ENCODE measurements at regions not wholly inside any gene's neighbourhood (a gene's known extent, or its start where the extent isn't known, plus 50 kb on each side); places are given as distances from the start of the nearest gene placed in this dataset.

DNA sequence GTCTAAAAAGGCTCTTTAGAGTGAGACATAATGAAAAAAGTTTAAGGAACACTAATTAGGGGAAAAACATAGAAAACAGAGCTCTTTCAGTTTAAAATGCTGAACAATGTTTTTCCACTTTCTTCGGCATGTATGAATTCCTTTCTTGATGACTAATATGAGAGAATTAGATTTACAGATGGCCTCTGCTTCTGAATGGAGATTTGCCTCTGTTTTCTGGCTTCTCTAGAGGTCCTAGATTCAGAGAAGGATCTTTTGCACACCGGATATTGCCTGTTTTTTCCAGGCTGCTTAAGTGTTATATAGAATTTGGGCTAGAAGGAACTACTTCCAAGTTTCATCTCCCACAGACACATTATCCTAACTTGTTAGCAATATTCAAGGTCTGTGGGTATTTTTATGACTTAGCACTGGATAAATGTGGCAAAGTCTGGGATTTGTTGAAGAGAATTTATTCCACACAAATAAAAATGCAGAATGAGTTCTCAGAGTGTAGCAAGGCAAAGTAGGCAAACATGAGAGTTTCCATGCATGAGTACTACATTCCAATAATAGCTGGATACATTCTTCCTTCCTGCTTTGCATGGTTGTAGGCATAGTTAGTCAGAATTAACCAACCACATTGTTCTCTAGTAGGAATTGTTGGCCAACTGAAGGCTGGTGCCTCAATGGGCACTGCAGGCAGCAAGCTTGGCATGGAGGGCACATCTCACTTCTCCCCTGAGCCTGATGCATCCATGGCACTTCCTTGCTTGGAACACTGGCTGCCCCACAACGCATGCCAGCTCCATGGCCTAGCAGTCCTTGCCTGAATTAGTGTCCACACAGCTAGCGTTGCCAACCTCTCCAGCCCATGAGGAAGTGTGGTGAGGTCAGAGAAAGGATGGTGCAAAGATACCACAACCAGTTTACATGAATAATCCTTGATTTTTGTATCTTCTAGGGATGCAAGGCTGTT, 224.2 kb downstream of the CLIC5 start:
- DNase-seq, result no peak

GRCh38 chr6:45789238-45789637, 226.4 kb downstream of the CLIC5 start:
- no peak for DNase-seq

DNA sequence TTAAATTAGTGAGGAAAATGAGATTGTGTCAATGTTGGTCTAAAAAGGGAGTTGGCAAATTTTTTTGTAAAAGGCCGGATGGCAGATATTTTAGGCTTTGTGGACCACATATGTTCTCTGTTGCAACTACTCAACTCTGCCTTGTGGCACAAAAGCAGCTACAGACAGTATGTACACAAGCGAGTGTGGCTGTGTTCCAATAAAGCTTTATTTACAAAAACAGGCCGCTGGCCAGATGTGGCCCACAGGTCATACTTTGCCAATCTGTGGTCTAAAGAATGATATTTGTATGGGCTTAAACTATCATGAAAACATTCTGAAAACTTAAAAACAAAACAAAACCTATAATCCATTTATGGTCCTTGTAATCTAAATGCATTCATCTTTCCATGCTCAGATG, 228.3 kb downstream of the CLIC5 start:
- no peak for DNase-seq

DNA sequence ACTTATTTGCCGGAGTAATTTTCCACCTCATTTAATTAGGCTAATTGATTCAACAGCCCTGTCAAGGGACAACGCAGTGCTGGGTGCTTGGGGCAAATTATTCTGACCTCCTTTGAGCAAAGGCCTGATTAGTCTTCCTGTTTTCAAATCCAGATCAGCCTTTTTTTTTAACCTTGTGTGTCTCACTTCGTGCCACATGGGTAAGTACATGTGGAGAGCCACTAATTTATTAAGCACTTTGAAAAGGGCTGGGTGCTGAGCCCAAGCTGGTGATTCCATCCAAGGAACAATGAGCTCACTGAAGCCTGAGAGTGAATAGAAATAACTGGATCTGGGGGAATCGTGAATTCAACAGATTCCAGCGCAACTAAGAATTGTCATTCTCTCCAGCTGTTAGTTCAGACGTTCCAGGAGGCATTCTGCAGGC, 229.3 kb downstream of the CLIC5 start:
- no peak for DNase-seq

- DNase-seq, result no peak
These were observed 231.4 kb downstream of the CLIC5 start for GRCh38 chr6:45784250-45784649.

- no peak for DNase-seq
These were observed 231.9 kb downstream of the CLIC5 start for GRCh38 chr6:45783716-45784115.

- DNase-seq, result peak; percentile 44
These were observed 233.8 kb downstream of the CLIC5 start for GRCh38 chr6:45781890-45782289.

- DNase-seq, result no peak
These were observed 235.1 kb downstream of the CLIC5 start for GRCh38 chr6:45780523-45780922.

DNA sequence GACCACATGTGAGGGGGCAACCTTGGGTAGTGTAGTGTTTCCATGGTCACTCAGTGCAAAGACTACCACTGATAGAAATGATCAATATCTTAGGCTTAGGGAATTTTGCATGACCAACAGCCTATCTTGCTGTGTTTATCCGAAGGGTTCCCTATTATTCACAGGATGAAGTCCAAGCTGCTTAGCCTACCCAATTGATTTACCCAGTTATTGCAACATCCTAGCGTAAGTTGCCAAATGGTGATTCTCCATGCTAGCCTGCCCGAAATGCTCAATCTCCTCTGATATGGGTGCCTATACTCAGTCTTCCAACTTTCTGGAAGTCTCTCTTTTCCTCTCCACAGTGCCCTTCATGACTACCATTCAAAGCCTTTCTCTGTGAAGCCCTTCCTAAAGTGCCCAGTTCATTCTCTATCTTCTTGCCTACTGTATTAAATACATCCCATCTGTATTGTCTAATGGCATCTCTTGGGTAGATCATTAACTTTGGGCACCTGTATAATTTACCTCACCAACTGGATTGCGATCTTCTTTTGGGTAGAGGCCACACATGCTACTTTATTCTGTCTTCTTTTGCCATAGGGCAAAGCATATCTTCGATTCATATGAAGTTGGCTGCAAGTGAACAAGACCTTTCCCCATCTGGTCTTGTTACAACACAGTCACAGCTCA, 240.5 kb downstream of the CLIC5 start:
- no peak for DNase-seq

GRCh38 chr6:45773906-45774305, 241.8 kb downstream of the CLIC5 start:
- DNase-seq, result no peak

- no peak for DNase-seq
These were observed 242.7 kb downstream of the CLIC5 start for GRCh38 chr6:45772886-45773495.

- DNase-seq, result peak; percentile 57
These were observed 243.6 kb downstream of the CLIC5 start for GRCh38 chr6:45772051-45772450.

- no peak for DNase-seq
These were observed 252.4 kb downstream of the CLIC5 start for GRCh38 chr6:45763281-45763680.

- DNase-seq, result peak; percentile 83
These were observed 256.2 kb downstream of the CLIC5 start for GRCh38 chr6:45759472-45759810.

GRCh38 chr6:45758787-45759471, 256.7 kb downstream of the CLIC5 start:
- no peak for DNase-seq

GRCh38 chr6:45757443-45758130, 258.1 kb downstream of the CLIC5 start:
- DNase-seq, result peak; percentile 74

- DNase-seq, result peak; percentile 48
These were observed 259.1 kb downstream of the CLIC5 start for GRCh38 chr6:45756606-45757005.

GRCh38 chr6:45754432-45754831, 261.2 kb downstream of the CLIC5 start:
- DNase-seq, result no peak

DNA sequence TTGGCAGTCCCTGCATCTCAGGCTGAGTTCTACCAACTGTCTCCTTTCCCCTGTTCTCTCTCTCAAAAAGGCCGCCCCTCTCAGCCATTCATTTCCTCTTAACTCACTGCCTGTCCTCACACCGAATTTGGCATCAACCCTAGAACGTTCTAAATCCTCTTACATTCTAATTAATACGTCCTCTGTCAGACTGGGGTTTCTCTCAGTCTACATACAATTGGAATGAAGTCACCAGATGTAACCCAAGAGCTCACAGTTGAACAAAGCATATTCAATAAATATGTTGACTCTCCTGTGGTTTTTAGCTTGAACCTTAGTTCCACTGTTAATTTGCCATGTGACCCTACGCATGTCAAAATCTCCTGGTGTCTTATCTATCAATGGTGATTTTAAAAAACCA, 269.6 kb downstream of the CLIC5 start:
- DNase-seq, result peak; percentile 64

DNA sequence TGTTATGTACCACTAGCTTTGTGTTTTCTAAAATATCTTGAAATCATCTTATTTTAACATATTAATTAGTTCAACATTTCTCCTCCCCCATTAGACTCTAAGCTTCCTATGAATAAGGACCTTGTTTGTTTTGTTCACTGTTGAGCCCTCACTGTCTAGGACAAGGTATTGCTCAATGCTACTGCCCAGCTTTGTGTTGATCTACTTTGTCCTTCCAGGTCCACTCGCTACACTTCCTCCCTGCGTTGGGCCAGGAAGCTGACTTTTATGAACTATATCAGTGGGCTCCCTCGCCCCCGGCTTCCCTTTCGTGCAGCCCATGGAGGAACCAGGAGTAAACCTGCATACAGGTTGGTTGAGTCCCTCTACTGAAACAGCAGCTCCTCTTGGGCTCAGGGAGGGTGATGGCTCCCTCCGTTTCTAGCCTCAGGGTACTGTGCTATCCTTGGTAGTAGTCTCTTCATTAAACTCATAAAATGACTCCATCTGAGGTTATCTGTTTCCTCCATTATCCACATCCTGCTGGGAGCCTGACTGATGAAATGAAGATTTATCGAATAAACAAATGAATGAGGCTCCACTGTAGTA, 272.5 kb downstream of the CLIC5 start:
- DNase-seq, result no peak

DNA sequence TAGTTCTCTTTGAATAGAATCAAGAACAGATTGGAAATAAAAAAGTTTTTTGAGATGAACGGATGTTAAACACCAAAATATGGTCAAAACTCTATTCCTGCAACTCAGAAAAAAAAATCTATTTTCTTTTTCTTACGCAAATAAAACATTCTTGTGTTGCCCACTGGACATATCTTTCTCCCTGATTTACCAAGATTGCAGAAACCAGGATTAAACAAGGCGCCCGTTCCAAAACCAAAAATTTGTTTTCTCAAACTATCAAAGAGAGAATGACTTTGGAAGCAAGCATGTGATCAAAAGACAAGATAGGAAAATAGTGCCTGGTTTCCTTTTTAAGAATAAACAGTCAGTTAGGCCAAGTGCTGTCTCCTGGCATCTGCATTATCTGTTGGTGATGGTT, 273.1 kb downstream of the CLIC5 start:
- no peak for DNase-seq
